ENCODE measurements at regions not wholly inside any gene's neighbourhood (a gene's known extent, or its start where the extent isn't known, plus 50 kb on each side); places are given as distances from the start of the nearest gene placed in this dataset.

DNA sequence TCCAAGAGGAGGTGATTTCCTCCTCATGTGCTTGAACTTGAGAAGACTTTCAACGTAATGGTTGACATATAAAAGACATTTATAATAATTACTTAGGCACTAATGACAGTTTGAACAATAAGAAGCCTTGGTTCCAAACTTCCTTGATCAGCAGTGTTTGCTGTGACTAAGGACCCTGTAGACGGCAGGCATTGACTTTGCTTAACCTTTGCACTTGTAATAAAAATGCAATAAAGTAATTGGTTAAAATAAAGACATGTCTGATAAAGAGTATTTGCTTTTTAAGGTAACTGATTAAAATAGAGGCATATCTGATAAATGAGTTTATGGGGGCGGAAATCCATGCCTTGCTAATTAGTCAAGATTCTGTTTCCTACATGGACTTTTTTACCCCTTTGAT, 82.2 kb upstream of the ST8SIA3 start:
- TF ChIP-seq POLR2A (IDR thresholded peaks at IDR 0.05) = no peak
- TF ChIP-seq, protein P1, sequence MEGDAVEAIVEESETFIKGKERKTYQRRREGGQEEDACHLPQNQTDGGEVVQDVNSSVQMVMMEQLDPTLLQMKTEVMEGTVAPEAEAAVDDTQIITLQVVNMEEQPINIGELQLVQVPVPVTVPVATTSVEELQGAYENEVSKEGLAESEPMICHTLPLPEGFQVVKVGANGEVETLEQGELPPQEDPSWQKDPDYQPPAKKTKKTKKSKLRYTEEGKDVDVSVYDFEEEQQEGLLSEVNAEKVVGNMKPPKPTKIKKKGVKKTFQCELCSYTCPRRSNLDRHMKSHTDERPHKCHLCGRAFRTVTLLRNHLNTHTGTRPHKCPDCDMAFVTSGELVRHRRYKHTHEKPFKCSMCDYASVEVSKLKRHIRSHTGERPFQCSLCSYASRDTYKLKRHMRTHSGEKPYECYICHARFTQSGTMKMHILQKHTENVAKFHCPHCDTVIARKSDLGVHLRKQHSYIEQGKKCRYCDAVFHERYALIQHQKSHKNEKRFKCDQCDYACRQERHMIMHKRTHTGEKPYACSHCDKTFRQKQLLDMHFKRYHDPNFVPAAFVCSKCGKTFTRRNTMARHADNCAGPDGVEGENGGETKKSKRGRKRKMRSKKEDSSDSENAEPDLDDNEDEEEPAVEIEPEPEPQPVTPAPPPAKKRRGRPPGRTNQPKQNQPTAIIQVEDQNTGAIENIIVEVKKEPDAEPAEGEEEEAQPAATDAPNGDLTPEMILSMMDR (IDR thresholded peaks at IDR 0.05) = no peak
